GM06990 (cell line): ENCODE measurements at regions not wholly inside any gene's neighbourhood (a gene's known extent, or its start where the extent isn't known, plus 50 kb on each side); places are given as distances from the start of the nearest gene placed in this dataset.

Experiments used
- DNase-seq: peaks from one replicate; pipeline ENCODE4 v3.0.0-alpha.2; 2011; ENCODE audit not compliant: insufficient read length; ENCODE audit errors: extremely low read depth
- H3K27me3 ChIP-seq: replicated peaks from 2 replicates; pipeline ENCODE4 v1.6.0; 2011; ENCODE audit warnings: low read length; ENCODE audit not compliant: control insufficient read depth, insufficient read depth
- H3K36me3 ChIP-seq: 2 replicates; pipeline ENCODE4 v1.5.1; 2011; ENCODE audit warnings: low read length; ENCODE audit not compliant: control insufficient read depth, insufficient read depth
- H3K4me3 ChIP-seq: replicated peaks from 2 replicates; pipeline ENCODE4 v1.5.1; 2011; ENCODE audit warnings: low read depth, mild to moderate bottlenecking, control low read depth, low read length
- CTCF ChIP-seq: IDR thresholded peaks from 2 replicates; pipeline ENCODE4 v1.5.1; 2011; ENCODE audit warnings: low read length, control low read depth, mild to moderate bottlenecking, inconsistent platforms; ENCODE audit not compliant: insufficient read depth, poor library complexity, severe bottlenecking

- Histone ChIP-seq H3K4me3 (no peak overlapping the region), H3K27me3 (no peaks in the 10 kb centered on the region), H3K36me3 (no peaks in the 10 kb centered on the region)
- no peak for DNase-seq
- no peak for TF ChIP-seq CTCF
Measured at GRCh38 chr3:87397211-87397610, 120.8 kb upstream of the POU1F1 start.

- TF ChIP-seq CTCF = no peak
- H3K4me3 ChIP-seq = no peak overlapping the region
- H3K27me3 ChIP-seq = no peaks in the 10 kb centered on the region
- no peaks in the 10 kb centered on the region for H3K36me3 ChIP-seq
- DNase-seq = no peak
Measured at GRCh38 chr3:87390821-87391220, 114.4 kb upstream of the POU1F1 start.

GRCh38 chr3:87390353-87390752 is 114.0 kb upstream of the POU1F1 start:
- no peak overlapping the region for H3K4me3 ChIP-seq
- DNase-seq = no peak
- no peaks in the 10 kb centered on the region for H3K27me3 ChIP-seq
- H3K36me3 ChIP-seq = no peaks in the 10 kb centered on the region
- TF ChIP-seq CTCF = no peak

GRCh38 chr3:87375231-87375682 is 98.9 kb upstream of the POU1F1 start:
- H3K27me3 ChIP-seq = no peaks in the 10 kb centered on the region
- no peaks in the 10 kb centered on the region for H3K36me3 ChIP-seq
- no peak for DNase-seq
- TF ChIP-seq CTCF = no peak
- H3K4me3 ChIP-seq = no peak overlapping the region

DNA sequence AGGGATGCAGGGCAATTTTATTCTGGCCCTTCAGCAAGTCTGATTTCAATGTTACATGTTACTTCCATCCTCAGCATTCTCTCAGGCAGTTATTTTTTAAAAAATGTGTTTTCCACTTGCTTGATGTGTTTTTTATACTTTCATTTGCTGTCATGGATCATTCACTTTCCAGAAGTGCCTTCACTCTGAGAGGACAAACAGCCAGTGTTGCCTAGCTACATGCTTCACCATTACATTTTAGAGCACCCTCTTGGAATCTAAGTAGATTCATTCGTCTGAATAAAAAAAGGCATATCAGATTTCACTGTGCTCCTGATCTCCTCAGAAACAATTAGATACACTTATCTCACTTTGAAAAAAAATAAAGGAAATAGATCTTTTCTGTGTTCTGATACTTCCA is 93.6 kb upstream of the POU1F1 start:
- Histone ChIP-seq H3K36me3 (no peaks in the 10 kb centered on the region), H3K27me3 (no peaks in the 10 kb centered on the region), H3K4me3 (no peak overlapping the region)
- no peak for DNase-seq
- no peak for TF ChIP-seq CTCF

DNA sequence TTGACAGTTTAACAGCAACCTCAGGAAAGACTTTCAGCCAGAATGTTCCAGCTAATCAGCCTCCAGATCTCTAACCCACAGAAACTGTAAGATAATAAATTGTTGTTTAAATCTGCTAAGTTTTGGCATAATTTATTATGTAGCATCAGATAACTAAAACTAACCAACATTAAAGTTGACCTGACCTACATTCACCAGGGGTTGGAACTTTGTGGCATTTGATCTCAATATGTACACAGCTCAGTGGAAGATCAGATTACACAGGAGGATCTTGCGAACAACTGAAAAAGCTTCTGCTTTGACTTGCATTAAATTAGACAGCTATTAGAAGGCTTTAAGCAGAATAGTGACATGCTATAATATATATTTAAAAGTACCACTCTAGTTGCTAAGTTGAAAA is 91.4 kb upstream of the POU1F1 start:
- H3K4me3 ChIP-seq = no peak overlapping the region
- no peaks in the 10 kb centered on the region for H3K27me3 ChIP-seq
- no peak for DNase-seq
- H3K36me3 ChIP-seq = no peaks in the 10 kb centered on the region
- TF ChIP-seq CTCF = no peak
